Activated CD8-positive, alpha-beta memory T cell treated with anti-CD3 and anti-CD28 coated beads, Interleukin-2, amount 10 ng/mL, durations not matched to agents 7 days and 5 days (primary cell): ENCODE measurements at regions not wholly inside any gene's neighbourhood (a gene's known extent, or its start where the extent isn't known, plus 50 kb on each side); places are given as distances from the start of the nearest gene placed in this dataset.

Source experiments
- ATAC-seq: fragments of 150-1000 bp; cut with Tn5 transposase; one replicate; pipeline ENCODE4 v1.10.0; 2021; ENCODE audit warnings: moderate library complexity
- CTCF ChIA-PET: fragments of 350-600 bp; sonication (Branson Sonifier 250); formaldehyde crosslinking; loops from one replicate; lab custom pipeline; 2021; ENCODE audit warnings: antibody characterized with exemption; lab: Charles Lee
- DNase-seq: peaks from one replicate; pipeline ENCODE4 v3.0.0-alpha.2; 2020
- H3K27ac Mint-ChIP-seq: one replicate; pipeline ENCODE4 v1.8.0; 2021; ENCODE audit warnings: mild to moderate bottlenecking, mixed read lengths
- H3K27me3 Mint-ChIP-seq: one replicate; pipeline ENCODE4 v1.8.0; 2021; ENCODE audit warnings: mixed read lengths
- H3K36me3 Mint-ChIP-seq: one replicate; pipeline ENCODE4 v1.8.0; 2021; ENCODE audit warnings: mild to moderate bottlenecking, mixed read lengths
- H3K4me1 Mint-ChIP-seq: one replicate; pipeline ENCODE4 v1.8.0; 2021; ENCODE audit warnings: mixed read lengths
- H3K4me3 Mint-ChIP-seq: one replicate; pipeline ENCODE4 v1.8.0; 2021; ENCODE audit warnings: mild to moderate bottlenecking, moderate library complexity, mixed read lengths
- H3K9me3 Mint-ChIP-seq: one replicate; pipeline ENCODE4 v1.8.0; 2022; ENCODE audit warnings: low read depth, mixed read lengths

DNA sequence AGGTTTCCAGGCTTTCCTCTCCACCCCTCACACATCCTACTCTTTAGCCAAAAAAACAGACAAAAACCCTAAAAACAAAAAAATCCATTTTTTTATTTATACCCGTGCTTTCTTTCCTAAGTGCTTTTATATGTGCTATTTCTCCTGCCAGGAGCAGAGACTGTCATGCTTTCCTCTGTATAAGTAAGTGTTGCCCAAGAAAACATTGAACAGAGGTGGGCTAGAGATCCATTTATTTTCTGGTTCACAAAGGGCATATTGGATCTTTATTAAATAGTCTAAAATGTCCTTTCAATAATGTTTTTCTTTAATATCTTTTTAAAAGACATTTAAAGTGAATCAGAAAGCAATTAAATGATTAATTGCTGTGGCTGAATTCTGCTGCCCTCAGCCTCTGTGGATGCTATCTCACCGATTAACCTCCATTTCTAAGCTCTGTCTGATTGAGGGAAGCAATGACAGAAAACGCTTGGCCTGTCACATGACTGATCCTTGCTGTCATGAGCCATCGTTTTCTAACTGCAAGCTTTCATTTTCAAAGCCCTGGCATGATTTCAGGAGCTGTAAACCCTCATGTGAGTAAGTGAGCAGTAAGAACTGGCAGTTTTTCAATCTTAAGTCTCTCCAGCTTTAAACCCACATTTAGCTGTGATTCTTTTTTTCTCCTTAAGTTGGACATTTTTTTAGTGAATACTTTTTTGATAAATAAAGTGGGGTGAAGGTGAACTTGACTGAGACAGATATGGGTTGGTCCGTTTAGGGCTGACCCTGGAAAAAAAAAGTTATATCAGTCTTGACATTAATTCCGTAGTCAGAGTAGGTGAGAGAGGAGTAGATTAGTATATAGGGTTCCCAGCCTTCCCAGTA, 180.7 kb upstream of the PGRMC2 start:
- Mint-ChIP-seq H3K9me3 (no peaks in the 10 kb centered on the region), H3K27ac (no peak overlapping the region), H3K36me3 (no peaks in the 10 kb centered on the region), H3K4me3 (no peak overlapping the region), H3K4me1 (no peaks in the 10 kb centered on the region), H3K27me3 (no peaks in the 10 kb centered on the region)
- ATAC-seq (no peak), DNase-seq (no peak)
- CTCF ChIA-PET: no interaction called here

DNA sequence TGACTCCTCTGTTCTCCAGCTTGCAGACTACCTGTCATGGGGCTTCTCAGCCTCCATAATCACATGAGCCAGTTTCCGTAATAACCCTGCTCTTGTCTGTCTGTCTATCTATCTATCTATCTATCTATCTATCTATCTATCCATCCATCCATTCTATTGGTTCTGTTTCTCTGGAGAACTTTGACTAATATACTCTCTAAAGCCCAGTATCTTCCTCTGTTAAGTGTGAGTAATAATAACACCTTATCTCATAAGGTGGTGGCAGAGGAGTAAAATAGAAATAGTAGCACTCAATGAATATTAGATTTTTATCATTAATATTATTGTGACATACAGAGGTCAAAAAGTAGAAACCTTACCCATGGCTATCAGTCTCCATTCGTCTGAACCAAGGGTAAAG, 177.9 kb upstream of the PGRMC2 start:
- no peaks in the 10 kb centered on the region for H3K4me1 Mint-ChIP-seq
- CTCF ChIA-PET: no interaction called here
- no peaks in the 10 kb centered on the region for H3K36me3 Mint-ChIP-seq
- DNase-seq: no peak
- no peaks in the 10 kb centered on the region for H3K27me3 Mint-ChIP-seq
- H3K4me3 Mint-ChIP-seq: no peak overlapping the region
- ATAC-seq: no peak
- no peak overlapping the region for H3K27ac Mint-ChIP-seq
- H3K9me3 Mint-ChIP-seq: no peaks in the 10 kb centered on the region

GRCh38 chr4:128463006-128463405, 175.4 kb upstream of the PGRMC2 start:
- Mint-ChIP-seq H3K9me3 (no peaks in the 10 kb centered on the region), H3K27me3 (no peaks in the 10 kb centered on the region), H3K36me3 (no peaks in the 10 kb centered on the region), H3K4me3 (no peak overlapping the region), H3K4me1 (no peaks in the 10 kb centered on the region), H3K27ac (no peak overlapping the region)
- DNase-seq: no peak
- ATAC-seq: no peak
- CTCF ChIA-PET: interaction anchor here (2.3 kb wide), 1 partner anchor 8 kb away, joined by 8 read pairs; no protein-coding TSS in a partner anchor

GRCh38 chr4:128462103-128462783, 174.6 kb upstream of the PGRMC2 start:
- Mint-ChIP-seq H3K36me3 (no peaks in the 10 kb centered on the region), H3K27me3 (no peaks in the 10 kb centered on the region), H3K4me1 (no peaks in the 10 kb centered on the region), H3K4me3 (no peak overlapping the region), H3K27ac (no peak overlapping the region), H3K9me3 (no peaks in the 10 kb centered on the region)
- no peak for DNase-seq
- CTCF ChIA-PET: interaction anchor here (2.3 kb wide), 1 partner anchor 7 kb away, joined by 8 read pairs; no protein-coding TSS in a partner anchor
- ATAC-seq: no peak

- DNase-seq: no peak
- H3K27ac Mint-ChIP-seq: no peak overlapping the region
- CTCF ChIA-PET: interaction anchor here (1.1 kb wide), 1 partner anchor 12 kb away, joined by 3 read pairs; no protein-coding TSS in a partner anchor
- H3K27me3 Mint-ChIP-seq: no peaks in the 10 kb centered on the region
- no peaks in the 10 kb centered on the region for H3K9me3 Mint-ChIP-seq
- no peak overlapping the region for H3K4me3 Mint-ChIP-seq
- no peaks in the 10 kb centered on the region for H3K36me3 Mint-ChIP-seq
- ATAC-seq: no peak
- no peaks in the 10 kb centered on the region for H3K4me1 Mint-ChIP-seq
These were observed 173.9 kb upstream of the PGRMC2 start for GRCh38 chr4:128461291-128462102.

DNA sequence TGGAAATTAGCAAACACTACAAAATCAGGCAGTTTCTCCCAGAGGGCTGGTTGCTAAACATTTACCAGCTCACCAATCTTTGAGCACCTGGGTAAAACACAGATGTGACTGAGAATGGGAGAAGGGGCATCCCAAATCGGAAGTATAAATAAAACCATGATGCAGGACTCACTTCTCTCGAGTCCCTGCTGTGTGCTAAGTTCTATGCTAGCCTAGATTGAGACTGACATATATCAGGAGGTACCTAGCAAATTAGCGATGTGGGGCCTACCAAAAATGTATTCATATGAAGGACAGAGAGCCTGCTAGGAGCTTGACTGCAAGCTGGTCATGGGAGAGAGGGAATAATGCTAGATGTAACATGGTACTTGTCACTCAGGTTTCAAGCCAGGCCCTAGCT, 171.9 kb upstream of the PGRMC2 start:
- no peaks in the 10 kb centered on the region for H3K27me3 Mint-ChIP-seq
- H3K4me1 Mint-ChIP-seq: peaks cover 2% of the 10 kb centered on the region
- H3K36me3 Mint-ChIP-seq: no peaks in the 10 kb centered on the region
- ATAC-seq: no peak
- H3K4me3 Mint-ChIP-seq: no peak overlapping the region
- CTCF ChIA-PET: no interaction called here
- no peak overlapping the region for H3K27ac Mint-ChIP-seq
- no peaks in the 10 kb centered on the region for H3K9me3 Mint-ChIP-seq
- no peak for DNase-seq

GRCh38 chr4:128458816-128459215, 171.2 kb upstream of the PGRMC2 start:
- no peak for DNase-seq
- ATAC-seq: no peak
- Mint-ChIP-seq H3K27me3 (peaks cover under 1% of the 10 kb centered on the region), H3K9me3 (no peaks in the 10 kb centered on the region), H3K36me3 (no peaks in the 10 kb centered on the region), H3K4me3 (no peak overlapping the region), H3K27ac (no peak overlapping the region), H3K4me1 (peaks cover 8% of the 10 kb centered on the region)
- CTCF ChIA-PET: no interaction called here

- Mint-ChIP-seq H3K27ac (no peak overlapping the region), H3K27me3 (peaks cover 3% of the 10 kb centered on the region), H3K36me3 (no peaks in the 10 kb centered on the region), H3K4me1 (peaks cover 8% of the 10 kb centered on the region), H3K9me3 (no peaks in the 10 kb centered on the region), H3K4me3 (no peak overlapping the region)
- ATAC-seq: no peak
- CTCF ChIA-PET: no interaction called here
- no peak for DNase-seq
These were observed 170.1 kb upstream of the PGRMC2 start for GRCh38 chr4:128457726-128458125.

GRCh38 chr4:128456171-128456570, 168.6 kb upstream of the PGRMC2 start:
- CTCF ChIA-PET: interaction anchor here (0.9 to 2.0 kb wide), 3 partner anchors 7 to 226 kb away, joined by 3 to 8 read pairs (median 3); no protein-coding TSS in a partner anchor
- Mint-ChIP-seq H3K9me3 (no peaks in the 10 kb centered on the region), H3K4me3 (no peak overlapping the region), H3K27ac (no peak overlapping the region), H3K27me3 (peaks cover 6% of the 10 kb centered on the region), H3K4me1 (peaks cover 10% of the 10 kb centered on the region), H3K36me3 (no peaks in the 10 kb centered on the region)
- ATAC-seq: no peak
- no peak for DNase-seq

DNA sequence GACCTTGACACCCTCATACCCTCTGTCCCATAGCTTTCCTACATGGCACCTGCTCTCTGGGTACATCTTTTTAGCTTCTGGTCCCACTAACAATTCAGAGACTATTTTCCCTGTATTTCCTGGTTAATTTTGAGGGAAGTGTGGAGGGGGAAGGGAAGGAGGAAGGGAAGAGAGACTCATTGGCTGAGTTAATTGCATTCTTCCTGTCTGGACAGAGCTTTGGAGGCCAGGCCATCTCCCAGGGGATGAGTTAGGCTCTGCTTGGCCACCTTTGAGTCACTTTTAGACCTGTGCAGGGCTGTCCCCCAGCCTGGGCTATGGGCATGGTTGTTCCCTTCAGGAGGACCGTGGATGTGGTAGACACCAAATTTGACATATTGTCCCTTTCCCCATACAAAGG, 167.9 kb upstream of the PGRMC2 start:
- ATAC-seq (no peak), DNase-seq (no peak)
- CTCF ChIA-PET: interaction anchor here (1.1 to 2.0 kb wide), 5 partner anchors 8 to 401 kb away, joined by 3 to 8 read pairs (median 3); no protein-coding TSS in a partner anchor
- Mint-ChIP-seq H3K4me1 (peaks cover 10% of the 10 kb centered on the region), H3K4me3 (no peak overlapping the region), H3K36me3 (no peaks in the 10 kb centered on the region), H3K9me3 (no peaks in the 10 kb centered on the region), H3K27me3 (peaks cover 6% of the 10 kb centered on the region), H3K27ac (no peak overlapping the region)

GRCh38 chr4:128454881-128455280, 167.3 kb upstream of the PGRMC2 start:
- ATAC-seq (no peak), DNase-seq (no peak)
- H3K4me1 Mint-ChIP-seq: peaks cover 10% of the 10 kb centered on the region
- CTCF ChIA-PET: interaction anchor here (0.9 to 2.0 kb wide), 12 partner anchors 9 to 402 kb away, joined by 3 to 8 read pairs (median 3); partner anchors contain the start of gene JADE1
- H3K36me3 Mint-ChIP-seq: no peaks in the 10 kb centered on the region
- no peaks in the 10 kb centered on the region for H3K9me3 Mint-ChIP-seq
- peaks cover 6% of the 10 kb centered on the region for H3K27me3 Mint-ChIP-seq
- no peak overlapping the region for H3K4me3 Mint-ChIP-seq
- no peak overlapping the region for H3K27ac Mint-ChIP-seq

- H3K4me1 Mint-ChIP-seq: peaks cover 10% of the 10 kb centered on the region
- DNase-seq (peak; percentile 82), ATAC-seq (peak; percentile 97)
- no peaks in the 10 kb centered on the region for H3K36me3 Mint-ChIP-seq
- no peak overlapping the region for H3K4me3 Mint-ChIP-seq
- no peak overlapping the region for H3K27ac Mint-ChIP-seq
- peaks cover 6% of the 10 kb centered on the region for H3K27me3 Mint-ChIP-seq
- H3K9me3 Mint-ChIP-seq: no peaks in the 10 kb centered on the region
- CTCF ChIA-PET: interaction anchor here (0.9 to 2.0 kb wide), 12 partner anchors 9 to 402 kb away, joined by 3 to 8 read pairs (median 3); partner anchors contain the start of gene JADE1
These were observed 166.8 kb upstream of the PGRMC2 start for GRCh38 chr4:128454281-128454871.

DNA sequence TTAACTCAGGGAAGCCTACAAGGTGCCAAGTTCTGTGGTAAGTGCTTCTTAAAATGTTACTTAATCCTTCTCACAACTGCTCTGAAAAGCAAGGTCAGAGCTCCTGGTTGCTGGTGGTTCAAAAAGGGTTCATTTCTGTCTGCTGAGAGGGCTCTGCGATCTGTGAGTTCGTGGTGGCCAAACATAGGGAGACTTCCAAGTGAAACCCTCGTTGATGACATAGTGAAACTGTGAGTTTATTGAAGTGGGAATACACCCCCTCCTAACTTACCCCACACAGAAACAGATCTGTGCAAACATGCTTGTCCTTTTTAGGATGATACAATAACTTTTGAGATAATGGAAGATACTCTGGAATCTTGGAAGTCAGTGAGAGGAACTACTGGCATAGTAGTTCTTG, 164.8 kb upstream of the PGRMC2 start:
- H3K4me3 Mint-ChIP-seq: no peak overlapping the region
- no peaks in the 10 kb centered on the region for H3K36me3 Mint-ChIP-seq
- no peak overlapping the region for H3K27ac Mint-ChIP-seq
- no peaks in the 10 kb centered on the region for H3K9me3 Mint-ChIP-seq
- CTCF ChIA-PET: no interaction called here
- no peak for ATAC-seq
- DNase-seq: no peak
- H3K4me1 Mint-ChIP-seq: peaks cover 10% of the 10 kb centered on the region
- H3K27me3 Mint-ChIP-seq: peaks cover 6% of the 10 kb centered on the region
